GM19438 (cell line): ENCODE measurements at regions not wholly inside any gene's neighbourhood (a gene's known extent, or its start where the extent isn't known, plus 50 kb on each side); places are given as distances from the start of the nearest gene placed in this dataset.

ENCODE experiments used
- ATAC-seq: cut with Tn5 transposase; IDR thresholded peaks from one replicate; pipeline ENCODE4 v1.9.1; 2021; ENCODE audit warnings: low read depth; ENCODE audit not compliant: unreplicated experiment

DNA sequence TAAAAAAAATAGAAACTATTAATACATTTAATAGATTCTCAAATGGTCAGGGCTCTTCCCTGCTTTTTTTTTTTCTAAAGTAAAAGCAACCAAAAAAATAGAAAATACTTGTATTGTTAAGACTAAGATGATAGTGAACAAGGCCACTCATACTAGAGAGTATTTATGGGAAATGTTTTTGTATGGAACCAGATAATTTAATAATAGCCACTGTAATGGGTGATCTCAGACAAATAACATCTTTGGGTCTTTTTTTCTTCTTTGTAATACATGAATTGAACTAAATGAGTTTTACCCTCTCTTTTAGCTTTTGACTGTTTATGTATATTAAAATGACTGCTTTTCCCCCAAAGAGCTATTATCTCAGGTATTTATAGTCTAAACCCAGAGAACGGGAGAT, 92.1 kb upstream of the ELOVL6 start:
- no peak for ATAC-seq

GRCh38 chr4:110289601-110290100, 91.2 kb upstream of the ELOVL6 start:
- ATAC-seq, result no peak

- peak; percentile 100 for ATAC-seq
Measured at GRCh38 chr4:110287130-110287529, 88.7 kb upstream of the ELOVL6 start.

GRCh38 chr4:110278127-110278526, 79.7 kb upstream of the ELOVL6 start:
- no peak for ATAC-seq

- no peak for ATAC-seq
Measured at GRCh38 chr4:110275871-110276270, 77.5 kb upstream of the ELOVL6 start.

DNA sequence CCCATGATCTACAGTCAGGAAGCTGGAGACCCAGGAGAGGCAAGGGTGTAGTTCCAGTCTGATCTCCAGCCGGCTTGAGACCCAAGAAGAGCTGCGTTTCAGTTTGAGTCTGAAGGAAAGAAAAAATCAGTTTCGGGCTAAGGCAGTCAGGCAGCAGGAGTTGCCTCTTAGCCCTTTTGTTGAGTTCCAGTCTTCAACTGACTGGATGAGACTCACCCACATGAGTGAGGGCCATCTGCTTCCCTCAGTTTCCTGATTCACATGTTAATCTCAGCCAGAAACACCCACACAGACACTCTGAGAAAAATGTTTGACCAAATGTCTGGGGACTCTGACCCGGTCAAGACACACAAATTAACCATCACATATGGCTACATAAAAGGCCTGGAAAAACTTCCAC, 73.6 kb upstream of the ELOVL6 start:
- no peak for ATAC-seq

DNA sequence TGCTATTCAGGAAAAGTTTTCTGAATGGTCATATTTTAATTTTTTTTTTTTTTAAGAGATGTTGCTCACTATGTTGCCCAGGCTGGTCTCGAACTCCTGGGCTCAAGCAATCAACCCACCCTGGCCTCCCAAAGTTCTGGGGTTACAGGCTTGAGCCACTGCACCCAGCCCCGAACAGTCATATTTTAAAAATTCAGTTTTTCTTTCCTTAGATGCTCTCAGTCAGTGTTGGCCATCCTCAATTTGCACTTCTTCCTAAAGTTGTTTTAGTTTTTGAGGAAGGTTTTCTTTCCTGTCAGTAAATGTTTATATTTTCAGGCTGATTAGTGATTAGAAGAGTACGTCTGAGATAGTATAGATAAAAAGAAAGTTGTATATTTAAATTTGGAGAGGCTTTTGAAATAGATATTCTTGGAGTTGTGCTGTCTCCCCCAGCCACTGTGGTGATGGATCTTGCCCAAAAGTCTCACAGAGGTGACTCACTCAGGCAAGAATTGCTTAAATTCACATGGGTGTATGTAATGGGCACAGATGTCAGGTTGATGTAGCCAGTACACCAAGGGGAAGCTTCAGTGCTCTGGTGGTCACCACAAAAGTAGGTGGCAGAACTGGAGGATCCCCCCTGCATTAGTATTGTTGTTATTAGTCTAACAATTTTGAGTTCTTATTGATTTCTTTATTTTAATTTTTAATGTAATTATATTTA, 72.2 kb upstream of the ELOVL6 start:
- no peak for ATAC-seq

GRCh38 chr4:110268790-110269189, 70.4 kb upstream of the ELOVL6 start:
- no peak for ATAC-seq

GRCh38 chr4:110268352-110268751, 69.9 kb upstream of the ELOVL6 start:
- no peak for ATAC-seq

DNA sequence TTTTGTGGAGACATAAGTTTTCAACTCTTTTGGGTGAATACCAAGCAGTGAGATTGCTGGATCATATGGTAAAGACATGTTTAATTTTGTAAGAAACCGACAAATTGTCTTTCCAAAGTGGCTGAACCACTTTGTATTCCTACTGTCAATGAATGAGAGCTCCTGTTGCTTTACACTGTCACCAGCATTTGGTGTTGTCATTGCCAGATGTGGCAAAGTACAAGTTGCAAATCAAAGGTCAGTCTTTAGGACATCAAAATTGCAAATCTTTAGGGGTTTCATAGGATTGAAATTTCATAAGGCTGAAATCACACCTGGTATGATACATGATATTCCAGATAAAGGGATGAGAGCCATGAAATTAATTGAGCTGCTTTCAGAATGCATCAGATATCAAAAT, 67.7 kb upstream of the ELOVL6 start:
- no peak for ATAC-seq

- no peak for ATAC-seq
Measured at GRCh38 chr4:110265001-110265400, 66.6 kb upstream of the ELOVL6 start.

- ATAC-seq, result no peak
Measured at GRCh38 chr4:110260299-110260698, 61.9 kb upstream of the ELOVL6 start.

- no peak for ATAC-seq
Measured at GRCh38 chr4:110250023-110250387, 51.6 kb upstream of the ELOVL6 start.

GRCh38 chr4:110248831-110249253, 50.4 kb upstream of the ELOVL6 start:
- ATAC-seq, result no peak
